ENCODE measurements at regions not wholly inside any gene's neighbourhood (a gene's known extent, or its start where the extent isn't known, plus 50 kb on each side); places are given as distances from the start of the nearest gene placed in this dataset.

GRCh38 chr4:62923783-62924182, 1485.5 kb downstream of the TECRL start:
- Histone ChIP-seq H3K36me3 (ENCODE audit: control insufficient read depth in 1 of 2, insufficient read depth in 2 of 2, low read length in 2 of 2) (no peaks in the 10 kb centered on the region), H3K4me3 (ENCODE audit: low read depth in 1 of 2, low read length in 2 of 2) (no peak overlapping the region), H3K27me3 (ENCODE audit: low read depth, low read length) (no peaks in the 10 kb centered on the region), H3K27ac (ENCODE audit: low read length) (no peak overlapping the region), H3K4me1 (ENCODE audit: control insufficient read depth in 1 of 2, insufficient read depth in 2 of 2, low read length in 2 of 2) (no peaks in the 10 kb centered on the region), H3K9me3 (ENCODE audit: control insufficient read depth in 1 of 2, low read length in 2 of 2) (no peaks in the 10 kb centered on the region)

- Histone ChIP-seq H3K27ac (ENCODE audit: low read length) (no peak overlapping the region), H3K36me3 (ENCODE audit: control insufficient read depth in 1 of 2, insufficient read depth in 2 of 2, low read length in 2 of 2) (no peaks in the 10 kb centered on the region), H3K9me3 (ENCODE audit: control insufficient read depth in 1 of 2, low read length in 2 of 2) (no peaks in the 10 kb centered on the region), H3K4me3 (ENCODE audit: low read depth in 1 of 2, low read length in 2 of 2) (no peak overlapping the region), H3K27me3 (ENCODE audit: low read depth, low read length) (no peaks in the 10 kb centered on the region), H3K4me1 (ENCODE audit: control insufficient read depth in 1 of 2, insufficient read depth in 2 of 2, low read length in 2 of 2) (no peaks in the 10 kb centered on the region)
Observed at GRCh38 chr4:62917649-62918048, 1491.6 kb downstream of the TECRL start.

DNA sequence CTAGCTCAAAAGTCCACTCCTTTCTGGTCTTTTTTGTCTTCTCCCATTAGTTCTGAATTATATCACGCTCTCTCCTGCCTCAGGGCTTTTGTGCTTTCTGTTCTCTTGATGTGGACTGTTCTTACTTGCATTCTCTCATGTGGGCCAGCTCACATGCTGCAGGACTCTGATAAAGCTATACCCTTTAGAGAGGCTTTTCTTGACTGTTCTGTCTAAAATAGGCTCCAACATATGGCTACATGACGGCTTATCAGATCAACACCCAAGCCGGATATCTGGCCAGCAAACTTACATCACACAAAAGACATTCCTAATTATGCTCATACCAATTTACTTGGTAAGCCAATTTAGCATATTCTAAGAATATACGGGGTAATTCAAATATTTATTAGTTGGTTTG, 1494.5 kb downstream of the TECRL start:
- Histone ChIP-seq H3K4me1 (ENCODE audit: control insufficient read depth in 1 of 2, insufficient read depth in 2 of 2, low read length in 2 of 2) (no peaks in the 10 kb centered on the region), H3K27ac (ENCODE audit: low read length) (no peak overlapping the region), H3K36me3 (ENCODE audit: control insufficient read depth in 1 of 2, insufficient read depth in 2 of 2, low read length in 2 of 2) (no peaks in the 10 kb centered on the region), H3K27me3 (ENCODE audit: low read depth, low read length) (no peaks in the 10 kb centered on the region), H3K4me3 (ENCODE audit: low read depth in 1 of 2, low read length in 2 of 2) (no peak overlapping the region), H3K9me3 (ENCODE audit: control insufficient read depth in 1 of 2, low read length in 2 of 2) (no peaks in the 10 kb centered on the region)

DNA sequence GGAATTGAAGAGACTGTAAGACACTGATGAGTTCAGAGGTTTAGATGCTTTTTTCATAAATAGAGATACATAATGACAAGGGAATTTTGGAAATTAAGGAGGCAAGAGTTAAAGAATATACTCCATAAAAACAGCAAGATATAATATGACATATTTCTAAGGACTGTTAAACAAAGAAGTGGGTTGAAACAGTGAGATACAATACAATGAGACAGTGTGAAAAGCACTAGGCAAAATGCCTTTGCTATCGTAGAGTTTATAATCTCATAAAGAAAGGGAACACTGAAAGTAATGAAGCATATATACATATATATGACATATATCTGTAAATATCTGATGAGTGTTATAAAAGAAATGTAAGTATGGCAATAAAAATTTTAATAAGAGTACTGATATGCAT, 1496.2 kb downstream of the TECRL start:
- Histone ChIP-seq H3K27me3 (ENCODE audit: low read depth, low read length) (no peaks in the 10 kb centered on the region), H3K4me3 (ENCODE audit: low read depth in 1 of 2, low read length in 2 of 2) (no peak overlapping the region), H3K4me1 (ENCODE audit: control insufficient read depth in 1 of 2, insufficient read depth in 2 of 2, low read length in 2 of 2) (no peaks in the 10 kb centered on the region), H3K36me3 (ENCODE audit: control insufficient read depth in 1 of 2, insufficient read depth in 2 of 2, low read length in 2 of 2) (no peaks in the 10 kb centered on the region), H3K27ac (ENCODE audit: low read length) (no peak overlapping the region), H3K9me3 (ENCODE audit: control insufficient read depth in 1 of 2, low read length in 2 of 2) (no peaks in the 10 kb centered on the region)

DNA sequence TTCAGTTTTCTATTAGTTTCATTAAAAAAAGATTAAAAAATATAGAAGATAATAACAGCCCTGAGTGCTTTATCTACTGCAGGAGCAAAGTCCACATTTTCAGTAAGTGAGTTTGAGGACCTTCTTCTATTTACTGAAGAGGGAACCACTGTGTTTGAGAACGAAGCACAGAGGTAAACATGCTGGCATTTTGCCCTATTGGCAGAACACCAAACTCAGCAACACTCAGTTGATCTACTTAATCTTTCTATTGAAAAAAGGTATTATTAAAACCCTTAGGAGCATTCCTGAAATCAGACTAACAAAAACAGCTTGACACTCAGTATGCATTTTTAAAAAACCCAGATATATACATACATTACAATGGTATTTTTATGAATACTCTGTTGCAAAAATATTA, 1496.7 kb downstream of the TECRL start:
- Histone ChIP-seq H3K36me3 (ENCODE audit: control insufficient read depth in 1 of 2, insufficient read depth in 2 of 2, low read length in 2 of 2) (no peaks in the 10 kb centered on the region), H3K9me3 (ENCODE audit: control insufficient read depth in 1 of 2, low read length in 2 of 2) (no peaks in the 10 kb centered on the region), H3K4me1 (ENCODE audit: control insufficient read depth in 1 of 2, insufficient read depth in 2 of 2, low read length in 2 of 2) (no peaks in the 10 kb centered on the region), H3K27ac (ENCODE audit: low read length) (no peak overlapping the region), H3K27me3 (ENCODE audit: low read depth, low read length) (no peaks in the 10 kb centered on the region), H3K4me3 (ENCODE audit: low read depth in 1 of 2, low read length in 2 of 2) (no peak overlapping the region)

DNA sequence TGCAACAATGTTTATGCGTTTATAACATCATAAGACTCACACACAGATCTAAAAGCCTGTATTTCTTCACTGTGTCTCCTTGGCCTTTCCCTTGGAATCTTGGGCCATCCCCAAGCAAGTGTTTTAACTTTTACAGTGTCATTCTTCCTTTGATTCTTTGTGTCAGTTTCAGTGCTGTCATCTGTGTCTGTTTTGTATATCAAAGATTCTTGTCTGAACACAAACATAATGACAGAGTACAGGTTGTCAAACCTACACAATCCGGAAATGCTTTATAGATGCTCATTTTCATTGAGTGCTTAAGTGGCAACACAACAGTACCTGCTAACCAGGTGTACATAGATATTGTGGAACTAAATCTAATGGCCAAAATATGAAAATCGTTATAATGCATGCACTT, 1500.0 kb downstream of the TECRL start:
- Histone ChIP-seq H3K27ac (ENCODE audit: low read length) (no peak overlapping the region), H3K9me3 (ENCODE audit: control insufficient read depth in 1 of 2, low read length in 2 of 2) (no peaks in the 10 kb centered on the region), H3K4me3 (ENCODE audit: low read depth in 1 of 2, low read length in 2 of 2) (no peak overlapping the region), H3K4me1 (ENCODE audit: control insufficient read depth in 1 of 2, insufficient read depth in 2 of 2, low read length in 2 of 2) (no peaks in the 10 kb centered on the region), H3K27me3 (ENCODE audit: low read depth, low read length) (no peaks in the 10 kb centered on the region), H3K36me3 (ENCODE audit: control insufficient read depth in 1 of 2, insufficient read depth in 2 of 2, low read length in 2 of 2) (no peaks in the 10 kb centered on the region)

DNA sequence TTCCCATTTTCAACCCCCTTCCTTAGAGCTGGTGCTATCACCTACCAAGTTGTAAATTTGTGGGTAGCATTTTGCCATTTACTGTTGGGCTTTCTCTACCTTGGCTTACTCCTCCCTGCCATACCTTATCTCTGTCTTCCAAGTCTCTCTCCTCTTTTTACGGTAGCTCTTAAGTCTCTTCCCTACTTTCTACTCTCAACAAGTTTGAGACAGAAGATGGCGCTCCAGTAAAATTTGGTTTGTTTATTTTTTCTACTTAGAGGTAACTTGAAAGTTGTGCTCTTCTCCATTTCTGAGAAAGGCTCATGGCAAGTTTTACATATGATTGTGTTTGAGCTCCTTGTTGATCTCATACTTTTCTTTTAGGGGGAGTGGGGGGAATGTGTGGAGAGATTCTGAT, 1508.1 kb downstream of the TECRL start:
- no peak overlapping the region for H3K27ac ChIP-seq (ENCODE audit: low read length)
- no peaks in the 10 kb centered on the region for H3K4me1 ChIP-seq (ENCODE audit: control insufficient read depth in 1 of 2, insufficient read depth in 2 of 2, low read length in 2 of 2)
- peaks cover 0 to 7% of the 10 kb centered on the region in 2 donors for H3K9me3 ChIP-seq (ENCODE audit: control insufficient read depth in 1 of 2, low read length in 2 of 2)
- no peaks in the 10 kb centered on the region for H3K27me3 ChIP-seq (ENCODE audit: low read depth, low read length)
- H3K4me3 ChIP-seq (ENCODE audit: low read depth in 1 of 2, low read length in 2 of 2): no peak overlapping the region
- no peaks in the 10 kb centered on the region for H3K36me3 ChIP-seq (ENCODE audit: control insufficient read depth in 1 of 2, insufficient read depth in 2 of 2, low read length in 2 of 2)

DNA sequence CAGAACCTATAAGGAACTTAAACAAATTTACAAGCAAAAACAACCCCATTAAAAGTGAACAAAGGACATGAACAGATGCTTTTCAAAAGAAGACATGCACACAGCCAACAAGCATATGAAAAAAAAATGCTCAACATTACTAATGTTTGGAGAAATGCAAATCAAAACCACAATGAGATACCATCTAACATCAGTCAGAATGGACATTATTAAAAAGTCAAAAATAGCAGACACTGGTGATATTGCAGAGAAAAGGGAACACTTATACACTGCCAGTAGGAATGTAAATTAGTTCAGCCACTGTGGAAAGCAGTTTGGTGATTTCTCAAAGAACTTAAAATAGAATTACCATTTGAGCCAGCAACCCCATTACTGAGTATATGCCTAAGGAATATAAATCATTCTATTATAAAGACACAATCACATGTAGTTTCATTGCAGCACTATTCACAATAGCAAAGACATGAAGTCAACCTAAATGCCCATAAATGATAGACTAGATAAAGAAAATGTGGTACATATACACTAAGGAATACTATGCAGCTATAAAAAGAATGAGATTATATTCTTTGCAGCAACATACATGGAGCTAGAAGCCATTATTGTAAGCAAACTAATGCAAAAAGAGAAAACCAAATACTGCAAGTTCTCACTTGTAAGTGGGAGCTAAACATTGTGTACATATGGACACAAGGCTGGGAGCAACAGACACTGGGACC, 1509.4 kb downstream of the TECRL start:
- peaks cover 0 to 7% of the 10 kb centered on the region in 2 donors for H3K9me3 ChIP-seq (ENCODE audit: control insufficient read depth in 1 of 2, low read length in 2 of 2)
- H3K4me1 ChIP-seq (ENCODE audit: control insufficient read depth in 1 of 2, insufficient read depth in 2 of 2, low read length in 2 of 2): no peaks in the 10 kb centered on the region
- no peaks in the 10 kb centered on the region for H3K27me3 ChIP-seq (ENCODE audit: low read depth, low read length)
- no peak overlapping the region for H3K27ac ChIP-seq (ENCODE audit: low read length)
- no peaks in the 10 kb centered on the region for H3K36me3 ChIP-seq (ENCODE audit: control insufficient read depth in 1 of 2, insufficient read depth in 2 of 2, low read length in 2 of 2)
- no peak overlapping the region for H3K4me3 ChIP-seq (ENCODE audit: low read depth in 1 of 2, low read length in 2 of 2)

DNA sequence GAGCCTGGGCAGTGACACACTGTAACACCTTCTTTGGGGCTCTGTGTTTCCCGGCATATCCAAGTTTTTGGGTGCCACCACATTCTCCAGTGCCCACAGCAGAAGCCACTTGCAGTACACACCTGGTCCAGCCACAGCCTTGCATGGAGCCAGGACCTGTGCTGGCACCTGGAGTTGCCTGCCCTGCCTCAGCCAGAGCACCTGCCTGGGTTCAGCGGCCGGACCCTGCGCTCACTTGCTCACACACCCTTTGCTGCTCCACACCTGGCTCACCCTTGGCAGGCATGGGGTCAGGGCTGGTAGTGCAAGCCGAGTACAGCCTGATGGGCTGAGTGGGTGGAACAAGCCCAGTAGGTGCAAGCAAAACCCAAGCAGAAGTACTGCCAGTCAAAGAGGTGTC, 1511.1 kb downstream of the TECRL start:
- H3K36me3 ChIP-seq (ENCODE audit: control insufficient read depth in 1 of 2, insufficient read depth in 2 of 2, low read length in 2 of 2): no peaks in the 10 kb centered on the region

DNA sequence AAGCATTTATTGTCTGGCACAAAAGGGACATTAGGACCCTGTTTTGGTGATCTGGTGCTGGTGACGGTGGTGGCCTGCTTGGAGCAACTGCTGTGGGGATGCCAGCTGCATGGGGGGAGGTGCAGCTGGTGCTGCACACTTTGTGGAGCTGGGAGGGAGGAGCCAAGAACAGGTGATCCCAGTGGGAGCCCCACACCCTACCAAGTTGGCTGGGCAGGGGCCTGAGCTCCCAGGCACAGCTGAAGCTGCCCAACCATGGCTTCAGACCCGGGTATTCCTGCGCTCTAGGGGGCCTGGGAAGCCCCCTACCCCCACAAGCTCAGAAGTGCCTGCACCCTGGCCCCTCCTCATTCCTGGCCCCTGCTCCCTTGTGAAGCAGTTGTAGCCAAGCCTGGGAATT, 1512.5 kb downstream of the TECRL start:
- Histone ChIP-seq H3K9me3 (ENCODE audit: control insufficient read depth in 1 of 2, low read length in 2 of 2) (peaks cover 0 to 7% of the 10 kb centered on the region in 2 donors), H3K4me3 (ENCODE audit: low read depth in 1 of 2, low read length in 2 of 2) (no peak overlapping the region), H3K27ac (ENCODE audit: low read length) (no peak overlapping the region), H3K27me3 (ENCODE audit: low read depth, low read length) (no peaks in the 10 kb centered on the region), H3K4me1 (ENCODE audit: control insufficient read depth in 1 of 2, insufficient read depth in 2 of 2, low read length in 2 of 2) (no peaks in the 10 kb centered on the region), H3K36me3 (ENCODE audit: control insufficient read depth in 1 of 2, insufficient read depth in 2 of 2, low read length in 2 of 2) (no peaks in the 10 kb centered on the region)

More for the DNA sequence above, 1511.1 kb downstream of the TECRL start:
- Histone ChIP-seq H3K9me3 (ENCODE audit: control insufficient read depth in 1 of 2, low read length in 2 of 2) (peaks cover 0 to 7% of the 10 kb centered on the region in 2 donors), H3K27me3 (ENCODE audit: low read depth, low read length) (no peaks in the 10 kb centered on the region), H3K27ac (ENCODE audit: low read length) (no peak overlapping the region), H3K4me3 (ENCODE audit: low read depth in 1 of 2, low read length in 2 of 2) (no peak overlapping the region), H3K4me1 (ENCODE audit: control insufficient read depth in 1 of 2, insufficient read depth in 2 of 2, low read length in 2 of 2) (no peaks in the 10 kb centered on the region)

DNA sequence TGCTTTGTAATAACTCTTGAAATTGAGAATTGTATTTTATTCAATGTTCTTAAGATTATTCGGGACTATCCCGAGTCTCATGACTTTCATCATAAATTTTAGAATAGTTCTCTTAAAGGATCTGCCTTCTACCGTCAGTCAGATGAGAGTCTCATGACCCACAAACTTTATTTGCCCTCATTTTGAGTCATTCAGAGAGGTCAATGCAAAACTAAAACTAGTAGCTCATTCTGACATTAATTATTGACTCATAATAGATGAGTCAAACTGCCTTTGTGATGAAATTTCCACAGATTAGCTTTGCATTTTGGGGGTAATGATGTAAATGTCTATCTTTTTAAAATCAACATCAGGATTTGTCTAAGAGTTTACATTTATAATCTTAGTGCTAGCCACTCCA, 1527.3 kb downstream of the TECRL start:
- Histone ChIP-seq H3K4me1 (ENCODE audit: control insufficient read depth in 1 of 2, insufficient read depth in 2 of 2, low read length in 2 of 2) (no peaks in the 10 kb centered on the region), H3K36me3 (ENCODE audit: control insufficient read depth in 1 of 2, insufficient read depth in 2 of 2, low read length in 2 of 2) (no peaks in the 10 kb centered on the region), H3K27me3 (ENCODE audit: low read depth, low read length) (no peaks in the 10 kb centered on the region), H3K9me3 (ENCODE audit: control insufficient read depth in 1 of 2, low read length in 2 of 2) (no peaks in the 10 kb centered on the region), H3K4me3 (ENCODE audit: low read depth in 1 of 2, low read length in 2 of 2) (no peak overlapping the region), H3K27ac (ENCODE audit: low read length) (no peak overlapping the region)

DNA sequence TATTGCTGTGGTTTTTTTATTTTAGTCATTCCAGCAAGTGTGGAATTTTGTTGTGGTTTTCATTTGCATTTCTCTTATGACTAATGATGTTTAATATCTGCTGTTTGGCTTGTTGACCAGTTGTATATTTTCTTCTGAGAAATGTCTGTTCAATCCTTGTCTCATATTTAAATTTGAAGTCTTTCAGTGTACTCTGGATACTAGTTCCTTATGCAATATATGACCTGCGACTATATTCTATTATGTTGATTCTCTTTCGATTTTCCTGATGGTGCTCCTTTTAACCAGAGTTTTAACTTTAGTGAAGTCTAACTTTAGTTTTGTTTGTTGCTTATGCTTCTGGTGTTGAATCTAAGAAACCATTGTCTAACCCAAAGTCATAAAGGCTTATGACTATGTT, 1528.0 kb downstream of the TECRL start:
- Histone ChIP-seq H3K27me3 (ENCODE audit: low read depth, low read length) (no peaks in the 10 kb centered on the region), H3K27ac (ENCODE audit: low read length) (no peak overlapping the region), H3K9me3 (ENCODE audit: control insufficient read depth in 1 of 2, low read length in 2 of 2) (peaks cover 0 to 4% of the 10 kb centered on the region in 2 donors), H3K36me3 (ENCODE audit: control insufficient read depth in 1 of 2, insufficient read depth in 2 of 2, low read length in 2 of 2) (no peaks in the 10 kb centered on the region), H3K4me3 (ENCODE audit: low read depth in 1 of 2, low read length in 2 of 2) (no peak overlapping the region), H3K4me1 (ENCODE audit: control insufficient read depth in 1 of 2, insufficient read depth in 2 of 2, low read length in 2 of 2) (no peaks in the 10 kb centered on the region)

Measured in muscle layer of duodenum (tissue), 2 donors.